ENCODE measurements at regions not wholly inside any gene's neighbourhood (a gene's known extent, or its start where the extent isn't known, plus 50 kb on each side); places are given as distances from the start of the nearest gene placed in this dataset.
"Not testable (repeated sequence)": the region's sequence is repeated elsewhere in the genome, so short reads cannot be mapped to it uniquely, and the experiment has no call there.

DNA sequence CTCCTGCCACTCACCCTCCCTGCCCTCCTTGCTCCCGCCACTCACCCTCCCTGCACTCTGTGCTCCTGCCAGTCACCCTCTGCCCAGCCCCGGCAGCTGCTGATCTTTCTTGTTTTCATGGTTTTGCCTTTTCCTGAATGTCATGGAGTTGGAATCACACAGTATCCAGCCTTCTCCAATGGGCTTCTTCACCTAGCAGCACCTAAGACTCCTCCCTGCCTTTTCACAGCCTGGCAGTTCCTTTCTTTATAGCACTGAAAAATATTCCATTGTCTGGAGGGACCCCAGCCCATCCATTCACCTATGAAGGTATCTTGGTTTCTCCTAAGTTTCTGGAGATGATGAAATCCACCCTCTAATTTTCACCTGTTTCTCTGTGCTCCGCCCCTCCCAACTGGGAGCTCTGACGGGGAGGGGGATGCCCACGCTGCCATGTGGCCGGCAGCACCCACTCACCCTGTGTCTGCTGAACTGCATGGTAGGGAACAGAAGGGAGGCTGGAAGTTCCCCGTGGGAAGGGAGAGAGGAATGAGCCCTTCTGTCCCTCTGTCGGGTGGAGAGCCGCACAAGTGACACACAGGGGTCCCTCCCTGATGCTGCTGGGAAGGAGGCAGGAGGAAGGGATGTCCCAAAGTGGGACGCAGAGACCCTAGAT lies 144.9 kb upstream of the ZNF469 start:
- H3K4me3 ChIP-seq (ENCODE audit: low read length); H2BK120ac ChIP-seq (ENCODE audit: low read depth, low read length); H3K18ac ChIP-seq (ENCODE audit: low read length); H3K56ac ChIP-seq (ENCODE audit: low read length); H4K8ac ChIP-seq (ENCODE audit: low read depth, low read length); H3K27me3 ChIP-seq (ENCODE audit: insufficient read depth, low read length, poor library complexity); DNase-seq; H4K5ac ChIP-seq (ENCODE audit: low read length); H3K4me1 ChIP-seq (ENCODE audit: control insufficient read depth, low read depth, low read length); H3K79me2 ChIP-seq (ENCODE audit: control insufficient read depth, insufficient read depth, low read length); H2BK5ac ChIP-seq (ENCODE audit: low read length); H3K23ac ChIP-seq (ENCODE audit: low read length); H3K4ac ChIP-seq (ENCODE audit: low read depth, low read length); H2AK5ac ChIP-seq (ENCODE audit: low read length); H3K27ac ChIP-seq (ENCODE audit: low read depth, low read length); H3K4me2 ChIP-seq (ENCODE audit: low read length); H3K9ac ChIP-seq (ENCODE audit: low read length); H3K79me1 ChIP-seq (ENCODE audit: low read length); H3K36me3 ChIP-seq (ENCODE audit: control insufficient read depth, insufficient read depth, low read length); H2BK15ac ChIP-seq (replicated peaks; ENCODE audit: low read depth): not testable (repeated sequence)
- no CpG with 5 or more reads among the region's 10 CpGs for WGBS (ENCODE audit: extremely low coverage, insufficient coverage, low lambda C conversion rate)

DNA sequence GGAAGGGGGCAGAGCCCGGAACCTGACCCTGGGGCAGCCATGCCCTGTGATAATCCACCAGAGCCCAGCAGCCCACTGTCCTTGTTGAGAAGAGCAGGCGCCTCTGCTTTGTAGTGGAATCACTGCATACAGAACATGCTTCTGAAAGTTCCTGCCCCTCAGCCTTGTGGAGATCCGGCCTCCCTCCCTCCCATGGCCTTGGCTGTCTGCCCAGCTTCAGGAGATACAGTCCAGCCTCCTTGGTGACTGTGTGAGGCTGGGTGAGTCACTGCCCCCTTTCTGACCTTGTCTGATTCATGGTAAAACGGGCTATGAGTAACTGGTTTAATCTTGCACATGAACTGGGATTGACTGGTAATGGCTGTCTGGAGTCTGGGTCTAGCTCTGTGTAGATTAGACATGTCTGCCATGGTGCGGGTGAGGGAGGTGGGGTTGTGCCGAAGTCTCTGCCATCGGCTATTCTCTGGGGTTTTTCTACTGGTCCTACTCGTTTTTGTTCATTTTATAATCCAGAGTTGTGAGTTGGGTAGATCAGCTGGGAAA lies 144.0 kb upstream of the ZNF469 start:
- not testable (repeated sequence) for H4K8ac ChIP-seq (ENCODE audit: low read depth, low read length); H3K4me1 ChIP-seq (ENCODE audit: control insufficient read depth, low read depth, low read length); H3K27ac ChIP-seq (ENCODE audit: low read depth, low read length); H3K18ac ChIP-seq (ENCODE audit: low read length); H3K79me2 ChIP-seq (ENCODE audit: control insufficient read depth, insufficient read depth, low read length); H3K27me3 ChIP-seq (ENCODE audit: insufficient read depth, low read length, poor library complexity); H2BK15ac ChIP-seq (replicated peaks; ENCODE audit: low read depth); H3K4ac ChIP-seq (ENCODE audit: low read depth, low read length); H3K36me3 ChIP-seq (ENCODE audit: control insufficient read depth, insufficient read depth, low read length); H3K4me2 ChIP-seq (ENCODE audit: low read length); H3K79me1 ChIP-seq (ENCODE audit: low read length); H4K5ac ChIP-seq (ENCODE audit: low read length); DNase-seq; H2AK5ac ChIP-seq (ENCODE audit: low read length); H2BK5ac ChIP-seq (ENCODE audit: low read length); H3K9ac ChIP-seq (ENCODE audit: low read length); H3K56ac ChIP-seq (ENCODE audit: low read length); H2BK120ac ChIP-seq (ENCODE audit: low read depth, low read length); H3K4me3 ChIP-seq (ENCODE audit: low read length); H3K23ac ChIP-seq (ENCODE audit: low read length)
- WGBS (ENCODE audit: extremely low coverage, insufficient coverage, low lambda C conversion rate), result no CpG with 5 or more reads among the region's 8 CpGs

GRCh38 chr16:88240118-88240517 lies 142.6 kb upstream of the ZNF469 start:
- not testable (repeated sequence) for H2BK15ac ChIP-seq (replicated peaks; ENCODE audit: low read depth); H3K79me1 ChIP-seq (ENCODE audit: low read length); H2AK5ac ChIP-seq (ENCODE audit: low read length); H3K4me3 ChIP-seq (ENCODE audit: low read length); H3K4ac ChIP-seq (ENCODE audit: low read depth, low read length); H3K36me3 ChIP-seq (ENCODE audit: control insufficient read depth, insufficient read depth, low read length); H3K23ac ChIP-seq (ENCODE audit: low read length); H4K5ac ChIP-seq (ENCODE audit: low read length); H2BK120ac ChIP-seq (ENCODE audit: low read depth, low read length); H2BK5ac ChIP-seq (ENCODE audit: low read length); H3K56ac ChIP-seq (ENCODE audit: low read length); H3K27ac ChIP-seq (ENCODE audit: low read depth, low read length); H3K4me2 ChIP-seq (ENCODE audit: low read length); H3K27me3 ChIP-seq (ENCODE audit: insufficient read depth, low read length, poor library complexity); H3K4me1 ChIP-seq (ENCODE audit: control insufficient read depth, low read depth, low read length); DNase-seq; H3K79me2 ChIP-seq (ENCODE audit: control insufficient read depth, insufficient read depth, low read length); H3K18ac ChIP-seq (ENCODE audit: low read length); H4K8ac ChIP-seq (ENCODE audit: low read depth, low read length); H3K9ac ChIP-seq (ENCODE audit: low read length)
- no CpG with 5 or more reads among the region's 8 CpGs for WGBS (ENCODE audit: extremely low coverage, insufficient coverage, low lambda C conversion rate)

GRCh38 chr16:88240776-88241175 lies 142.0 kb upstream of the ZNF469 start:
- not testable (repeated sequence) for H2BK120ac ChIP-seq (ENCODE audit: low read depth, low read length); H3K27me3 ChIP-seq (ENCODE audit: insufficient read depth, low read length, poor library complexity); H3K18ac ChIP-seq (ENCODE audit: low read length); H3K4ac ChIP-seq (ENCODE audit: low read depth, low read length); H3K9ac ChIP-seq (ENCODE audit: low read length); H2BK15ac ChIP-seq (replicated peaks; ENCODE audit: low read depth); H3K79me1 ChIP-seq (ENCODE audit: low read length); H3K4me2 ChIP-seq (ENCODE audit: low read length); H3K4me1 ChIP-seq (ENCODE audit: control insufficient read depth, low read depth, low read length); H3K23ac ChIP-seq (ENCODE audit: low read length); H4K8ac ChIP-seq (ENCODE audit: low read depth, low read length); DNase-seq; H2BK5ac ChIP-seq (ENCODE audit: low read length); H4K5ac ChIP-seq (ENCODE audit: low read length); H3K79me2 ChIP-seq (ENCODE audit: control insufficient read depth, insufficient read depth, low read length); H2AK5ac ChIP-seq (ENCODE audit: low read length); H3K56ac ChIP-seq (ENCODE audit: low read length); H3K36me3 ChIP-seq (ENCODE audit: control insufficient read depth, insufficient read depth, low read length); H3K4me3 ChIP-seq (ENCODE audit: low read length); H3K27ac ChIP-seq (ENCODE audit: low read depth, low read length)
- WGBS (ENCODE audit: extremely low coverage, insufficient coverage, low lambda C conversion rate), result no CpG with 5 or more reads among the region's 11 CpGs

DNA sequence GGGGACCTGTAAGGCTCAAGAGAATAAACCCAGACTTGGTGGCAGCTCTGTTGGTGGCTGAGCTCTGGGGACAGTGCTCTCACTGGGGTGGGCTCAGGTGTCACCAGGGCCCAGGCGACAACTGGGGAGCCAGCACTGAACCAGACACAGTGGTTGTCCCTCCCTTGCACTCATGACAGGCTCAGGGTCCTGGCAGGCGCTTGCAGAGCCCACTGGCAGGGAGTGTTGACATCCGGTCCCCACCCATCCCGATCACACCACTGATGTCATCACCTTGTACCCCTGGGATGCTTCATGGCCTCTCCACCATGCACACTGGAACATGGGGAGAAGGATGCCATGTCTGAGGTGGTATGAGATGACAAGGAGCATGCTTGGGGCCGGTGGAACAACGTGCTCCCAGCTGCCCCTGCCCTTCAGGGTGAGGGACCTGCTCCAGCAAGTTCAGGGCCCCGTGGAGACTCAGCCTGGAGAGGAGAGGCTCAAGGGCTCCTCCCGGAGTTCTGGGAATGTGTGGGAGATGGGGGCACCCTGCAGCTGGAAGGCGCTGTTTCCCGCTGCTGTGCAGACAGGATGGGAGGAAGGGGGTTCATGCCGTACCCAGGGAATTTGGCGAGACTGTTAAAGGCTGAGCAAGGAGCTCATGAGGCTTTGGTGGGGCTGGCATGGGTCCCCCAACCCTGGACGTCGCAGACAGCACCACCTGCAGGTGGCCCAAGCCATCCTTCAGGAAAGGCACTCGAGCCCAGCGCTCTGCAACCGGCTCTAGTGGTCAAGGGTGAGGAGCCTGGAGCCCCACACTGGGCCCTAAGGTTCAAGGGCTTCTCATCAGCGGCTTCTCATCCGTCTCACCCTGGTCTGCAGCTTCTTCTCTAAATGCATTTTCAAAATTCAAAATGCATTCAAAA lies 141.1 kb upstream of the ZNF469 start:
- H3K4me3 ChIP-seq (ENCODE audit: low read length); H3K23ac ChIP-seq (ENCODE audit: low read length); H3K79me1 ChIP-seq (ENCODE audit: low read length); H2AK5ac ChIP-seq (ENCODE audit: low read length); DNase-seq; H3K4me2 ChIP-seq (ENCODE audit: low read length); H3K27me3 ChIP-seq (ENCODE audit: insufficient read depth, low read length, poor library complexity); H3K27ac ChIP-seq (ENCODE audit: low read depth, low read length); H3K36me3 ChIP-seq (ENCODE audit: control insufficient read depth, insufficient read depth, low read length); H4K8ac ChIP-seq (ENCODE audit: low read depth, low read length); H2BK120ac ChIP-seq (ENCODE audit: low read depth, low read length); H3K4ac ChIP-seq (ENCODE audit: low read depth, low read length); H2BK5ac ChIP-seq (ENCODE audit: low read length); H3K79me2 ChIP-seq (ENCODE audit: control insufficient read depth, insufficient read depth, low read length); H3K9ac ChIP-seq (ENCODE audit: low read length); H3K18ac ChIP-seq (ENCODE audit: low read length); H4K5ac ChIP-seq (ENCODE audit: low read length); H2BK15ac ChIP-seq (replicated peaks; ENCODE audit: low read depth); H3K56ac ChIP-seq (ENCODE audit: low read length); H3K4me1 ChIP-seq (ENCODE audit: control insufficient read depth, low read depth, low read length): not testable (repeated sequence)
- WGBS (ENCODE audit: extremely low coverage, insufficient coverage, low lambda C conversion rate), result no CpG with 5 or more reads among the region's 19 CpGs
